ENCODE measurements at regions not wholly inside any gene's neighbourhood (a gene's known extent, or its start where the extent isn't known, plus 50 kb on each side); places are given as distances from the start of the nearest gene placed in this dataset.

GRCh38 chr2:58688813-58689212 is 447.7 kb upstream of the FANCL start:
- H3K27me3 ChIP-seq (ENCODE audit: control insufficient read depth in 1 of 2, insufficient read depth in 2 of 2, low read length in 2 of 2), result no peaks in the 10 kb centered on the region
- POLR2A ChIA-PET, result no interaction called here
- Mint-ChIP-seq H3K27me3 (no peaks in the 10 kb centered on the region), H3K4me1 (ENCODE audit: low read depth) (no peaks in the 10 kb centered on the region), H3K9me3 (no peaks in the 10 kb centered on the region), H3K36me3 (ENCODE audit: low read depth) (no peaks in the 10 kb centered on the region), H3K4me3 (no peak overlapping the region), H3K27ac (no peak overlapping the region)
- H3K27ac ChIP-seq (ENCODE audit: low read depth in 1 of 2, low read length in 2 of 2), result no peak overlapping the region
- TF ChIP-seq CTCF (IDR thresholded peaks at IDR 0.05), result no peak
- ATAC-seq (ENCODE audit: poor library complexity), result no peak
- H3K4me3 ChIP-seq (ENCODE audit: low read length), result no peak overlapping the region
- H3K36me3 ChIP-seq (ENCODE audit: insufficient read depth, low read length), result no peaks in the 10 kb centered on the region
- peaks cover 0 to 4% of the 10 kb centered on the region in 2 experiments for H3K9me3 ChIP-seq (ENCODE audit: control insufficient read depth in 1 of 2, insufficient read depth in 1 of 2, low read length in 2 of 2)
- no peak for DNase-seq
- CTCF ChIA-PET, result no interaction called here
- H3K4me1 ChIP-seq (ENCODE audit: insufficient read depth, low read length), result no peaks in the 10 kb centered on the region
- intact Hi-C loops (cut with DNase I, micrococcal nuclease), result no loop called here

DNA sequence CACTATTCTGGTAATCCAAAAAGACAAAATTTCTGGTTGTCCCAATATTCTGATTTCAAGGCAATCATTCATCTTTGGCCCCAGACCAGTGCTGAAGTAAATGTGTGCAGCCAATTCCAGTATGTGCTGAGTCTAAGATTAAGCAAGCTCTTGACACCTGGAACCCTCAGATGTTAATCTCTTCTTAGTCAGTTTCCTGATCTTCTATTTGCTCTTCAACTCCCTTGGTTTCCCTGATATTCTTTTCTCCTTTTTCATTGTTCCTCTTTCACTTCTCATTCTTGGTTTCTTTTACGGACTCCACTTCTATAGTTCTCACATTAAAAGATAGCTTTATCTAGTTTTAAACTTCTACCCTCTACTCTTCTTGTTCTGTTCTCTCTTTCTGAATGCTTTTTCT is 445.7 kb upstream of the FANCL start:
- Histone ChIP-seq H3K9me3 (ENCODE audit: control insufficient read depth in 1 of 2, insufficient read depth in 1 of 2, low read length in 2 of 2) (peaks cover 0 to 4% of the 10 kb centered on the region in 2 experiments), H3K27ac (ENCODE audit: low read depth in 1 of 2, low read length in 2 of 2) (no peak overlapping the region), H3K4me1 (ENCODE audit: insufficient read depth, low read length) (no peaks in the 10 kb centered on the region), H3K36me3 (ENCODE audit: insufficient read depth, low read length) (no peaks in the 10 kb centered on the region), H3K4me3 (ENCODE audit: low read length) (no peak overlapping the region), H3K27me3 (ENCODE audit: control insufficient read depth in 1 of 2, insufficient read depth in 2 of 2, low read length in 2 of 2) (no peaks in the 10 kb centered on the region)
- ATAC-seq (ENCODE audit: poor library complexity) (no peak), DNase-seq (peak in 1 of 14 experiments; percentile 1)
- ChIA-PET POLR2A (no interaction called here), CTCF (no interaction called here)
- H3K27me3 Mint-ChIP-seq, result peaks cover 4% of the 10 kb centered on the region
- intact Hi-C loops (cut with DNase I, micrococcal nuclease), result no loop called here
- no peaks in the 10 kb centered on the region for H3K9me3 Mint-ChIP-seq
- H3K36me3 Mint-ChIP-seq (ENCODE audit: low read depth), result no peaks in the 10 kb centered on the region
- no peak overlapping the region for H3K4me3 Mint-ChIP-seq
- no peak for TF ChIP-seq CTCF (IDR thresholded peaks at IDR 0.05)
- H3K4me1 Mint-ChIP-seq (ENCODE audit: low read depth), result no peaks in the 10 kb centered on the region
- no peak overlapping the region for H3K27ac Mint-ChIP-seq

DNA sequence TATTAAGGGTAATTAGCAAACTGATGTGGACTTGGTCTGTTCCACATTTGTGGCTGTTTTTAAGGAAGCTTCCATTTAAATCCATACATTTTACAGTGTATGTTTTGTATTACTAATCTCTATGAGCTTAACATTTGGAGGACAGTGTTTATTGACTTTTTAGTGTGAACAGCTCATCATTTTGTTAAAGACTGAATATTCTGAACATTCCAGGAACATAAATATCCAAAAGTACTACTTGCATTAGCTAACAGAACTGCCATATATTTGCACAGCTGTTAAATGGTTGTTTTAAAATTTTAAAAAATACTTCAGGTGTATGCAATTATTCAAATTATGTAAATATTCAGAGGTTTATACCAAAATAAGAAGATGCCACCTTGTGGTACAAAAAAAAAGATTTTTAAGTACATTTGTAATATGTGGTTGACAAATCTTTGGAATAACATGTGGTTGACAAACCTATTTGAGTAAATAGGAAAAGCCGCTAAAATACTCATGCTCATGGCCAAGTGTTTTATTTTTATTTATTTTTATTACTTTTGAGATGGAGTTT is 439.7 kb upstream of the FANCL start:
- TF ChIP-seq CTCF (IDR thresholded peaks at IDR 0.05), result no peak
- no peak overlapping the region for H3K27ac Mint-ChIP-seq
- ChIA-PET CTCF (no interaction called here), POLR2A (no interaction called here)
- no peaks in the 10 kb centered on the region for H3K4me1 ChIP-seq (ENCODE audit: insufficient read depth, low read length)
- H3K36me3 Mint-ChIP-seq (ENCODE audit: low read depth), result no peaks in the 10 kb centered on the region
- no peaks in the 10 kb centered on the region for H3K4me1 Mint-ChIP-seq (ENCODE audit: low read depth)
- no peaks in the 10 kb centered on the region for H3K9me3 ChIP-seq (ENCODE audit: control insufficient read depth in 1 of 2, insufficient read depth in 1 of 2, low read length in 2 of 2)
- peaks cover 4% of the 10 kb centered on the region for H3K27me3 Mint-ChIP-seq
- H3K27ac ChIP-seq (ENCODE audit: low read depth in 1 of 2, low read length in 2 of 2), result no peak overlapping the region
- DNase-seq (no peak), ATAC-seq (ENCODE audit: poor library complexity) (no peak)
- no peaks in the 10 kb centered on the region for H3K36me3 ChIP-seq (ENCODE audit: insufficient read depth, low read length)
- intact Hi-C loops (cut with DNase I, micrococcal nuclease), result no loop called here
- H3K27me3 ChIP-seq (ENCODE audit: control insufficient read depth in 1 of 2, insufficient read depth in 2 of 2, low read length in 2 of 2), result no peaks in the 10 kb centered on the region
- H3K4me3 ChIP-seq (ENCODE audit: low read length), result no peak overlapping the region
- no peak overlapping the region for H3K4me3 Mint-ChIP-seq
- H3K9me3 Mint-ChIP-seq, result no peaks in the 10 kb centered on the region

All from CD4-positive, alpha-beta T cell (primary cell).